IMR-90 (cell line): ENCODE measurements at regions not wholly inside any gene's neighbourhood (a gene's known extent, or its start where the extent isn't known, plus 50 kb on each side); places are given as distances from the start of the nearest gene placed in this dataset.

ENCODE experiments used
- ATAC-seq: fragments of 200-7000 bp; cut with Tn5 transposase; 2 replicates; pipeline ENCODE4 v1.9.1; 2020; ENCODE audit warnings: low read depth, mild to moderate bottlenecking, moderate library complexity
- BruUV-seq: library from RNA; stranded (reverse); fragments of 400-500 nt; replicated peaks from 2 replicates; lab custom pipeline; 2021; lab: Mats Ljungman, UMichigan
- CTCF ChIA-PET: fragments of 300-600 bp; formaldehyde crosslinking; extraction: SDS; loops from one replicate; lab custom pipeline; 2021; ENCODE audit warnings: antibody characterized with exemption; lab: Yijun Ruan, JAX
- POLR2A ChIA-PET: fragments of 300-600 bp; sonication (Branson Sonifier 250); formaldehyde crosslinking; loops from one replicate; lab custom pipeline; 2022; ENCODE audit warnings: antibody characterized with exemption; ENCODE audit not compliant: unreplicated experiment; lab: Charles Lee
- DNase-seq: peaks from one replicate; pipeline ENCODE4 v3.0.0; 2013
- H2AFZ ChIP-seq: replicated peaks from 2 replicates; pipeline ENCODE3; 2013; ENCODE audit warnings: low read length, mild to moderate bottlenecking; ENCODE audit not compliant: poor library complexity
- H2AK5ac ChIP-seq: 2 replicates; pipeline ENCODE4 v1.6.1; 2013; ENCODE audit warnings: low read depth, low read length, inconsistent platforms
- H2AK9ac ChIP-seq: replicated peaks from 2 replicates; pipeline ENCODE3; 2013; ENCODE audit warnings: mild to moderate bottlenecking, low read depth, low read length, moderate library complexity; ENCODE audit not compliant: poor library complexity
- H2BK120ac ChIP-seq: 2 replicates; pipeline ENCODE4 v1.6.1; 2013; ENCODE audit warnings: low read depth, low read length, inconsistent platforms
- H2BK15ac ChIP-seq: 3 replicates; pipeline ENCODE4 v1.6.1; 2013; ENCODE audit warnings: low read depth, low read length, inconsistent platforms
- H2BK20ac ChIP-seq: 2 replicates; pipeline ENCODE4 v1.6.1; 2013; ENCODE audit warnings: low read depth, mild to moderate bottlenecking, inconsistent platforms, low read length, moderate library complexity
- H2BK5ac ChIP-seq: 2 replicates; pipeline ENCODE4 v1.6.1; 2013; ENCODE audit warnings: mild to moderate bottlenecking, low read depth, low read length, inconsistent platforms; ENCODE audit not compliant: poor library complexity, severe bottlenecking
- H3K14ac ChIP-seq: replicated peaks from 2 replicates; pipeline ENCODE4 v1.6.1; 2013; ENCODE audit warnings: low read depth, low read length, inconsistent platforms
- H3K18ac ChIP-seq: 2 replicates; pipeline ENCODE4 v1.6.1; 2013; ENCODE audit warnings: low read depth, low read length, control low read depth
- H3K23ac ChIP-seq: 2 replicates; pipeline ENCODE4 v1.6.1; 2013; ENCODE audit warnings: low read depth, low read length, inconsistent platforms
- H3K27ac ChIP-seq: 2 replicates; pipeline ENCODE4 v1.5.1; 2013; ENCODE audit warnings: mild to moderate bottlenecking, control low read depth, low read length; ENCODE audit not compliant: insufficient read depth
- H3K27me3 ChIP-seq: 2 replicates; pipeline ENCODE4 v1.6.1; 2013; ENCODE audit warnings: low read length; ENCODE audit not compliant: control insufficient read depth, insufficient read depth
- H3K36me3 ChIP-seq: 2 replicates; pipeline ENCODE4 v1.6.1; 2013; ENCODE audit warnings: low read length, mixed read lengths; ENCODE audit not compliant: control insufficient read depth, insufficient read depth
- H3K4ac ChIP-seq: 2 replicates; pipeline ENCODE4 v1.6.1; 2013; ENCODE audit warnings: low read depth, low read length, inconsistent platforms
- H3K4me1 ChIP-seq: 2 replicates; pipeline ENCODE4 v1.6.1; 2013; ENCODE audit warnings: low read length, mixed read lengths; ENCODE audit not compliant: control insufficient read depth, insufficient read depth
- H3K4me2 ChIP-seq: 2 replicates; pipeline ENCODE4 v1.6.1; 2013; ENCODE audit warnings: low read depth, mild to moderate bottlenecking, control low read depth, low read length, moderate library complexity
- H3K4me3 ChIP-seq: 2 replicates; pipeline ENCODE4 v1.5.1; 2013; ENCODE audit warnings: low read depth, mild to moderate bottlenecking, control low read depth, low read length, moderate library complexity; ENCODE audit not compliant: insufficient read depth
- H3K56ac ChIP-seq: 2 replicates; pipeline ENCODE4 v1.6.1; 2013; ENCODE audit warnings: low read length, inconsistent platforms; ENCODE audit not compliant: insufficient read depth; ENCODE audit errors: extremely low read depth
- H3K79me1 ChIP-seq, 2 experiments: 2 replicates each; pipeline ENCODE4 v1.6.1; 2013; ENCODE audit warnings: low read length in 2 of 2, inconsistent platforms in 1 of 2, low read depth in 1 of 2
- H3K9ac ChIP-seq: 2 replicates; pipeline ENCODE4 v1.6.1; 2013; ENCODE audit warnings: low read depth, low read length, control low read depth
- H3K9me1 ChIP-seq: 2 replicates; pipeline ENCODE4 v1.6.1; 2013; ENCODE audit warnings: low read length, inconsistent platforms; ENCODE audit not compliant: insufficient read depth
- H3K9me3 ChIP-seq: 2 replicates; pipeline ENCODE4 v1.6.1; 2013; ENCODE audit warnings: low read length; ENCODE audit not compliant: control insufficient read depth, insufficient read depth
- H4K20me1 ChIP-seq: 2 replicates; pipeline ENCODE4 v1.6.1; 2013; ENCODE audit warnings: low read length, inconsistent platforms; ENCODE audit not compliant: insufficient read depth
- H4K5ac ChIP-seq: 2 replicates; pipeline ENCODE4 v1.6.1; 2013; ENCODE audit warnings: mild to moderate bottlenecking, low read depth, low read length, control low read depth
- H4K8ac ChIP-seq, 2 experiments: 2 replicates each; pipeline ENCODE4 v1.6.1; 2013; ENCODE audit warnings: low read depth in 2 of 2, low read length in 2 of 2, control low read depth in 1 of 2, inconsistent platforms in 1 of 2
- H4K91ac ChIP-seq: 2 replicates; pipeline ENCODE4 v1.6.1; 2013; ENCODE audit warnings: low read depth, low read length, inconsistent platforms; ENCODE audit not compliant: insufficient read depth
- CEBPB ChIP-seq: IDR thresholded peaks from 2 replicates; pipeline ENCODE4 v1.6.1; 2012; ENCODE audit warnings: low read depth, low read length, improper control_type of control experiment
- CHD1 ChIP-seq: IDR thresholded peaks from 2 replicates; pipeline ENCODE4 v1.6.1; 2012; ENCODE audit warnings: low read depth, low read length, improper control_type of control experiment
- FOS ChIP-seq: fragments of 150-350 bp; IDR thresholded peaks from 2 replicates; pipeline ENCODE4 v1.6.1; 2016; ENCODE audit warnings: low read depth, low read length
- MAZ ChIP-seq: IDR thresholded peaks from 2 replicates; pipeline ENCODE4 v1.6.1; 2012; ENCODE audit warnings: low read depth, mild to moderate bottlenecking, low read length, improper control_type of control experiment, moderate library complexity, borderline replicate concordance
- MXI1 ChIP-seq: IDR thresholded peaks from 2 replicates; pipeline ENCODE4 v1.6.1; 2012; ENCODE audit warnings: low read depth, mild to moderate bottlenecking, low read length, moderate library complexity, borderline replicate concordance
- NFE2L2 ChIP-seq: fragments of 150-350 bp; IDR thresholded peaks from 2 replicates; pipeline ENCODE4 v1.6.1; 2016; ENCODE audit warnings: low read depth, mild to moderate bottlenecking, low read length
- RAD21 ChIP-seq: IDR thresholded peaks from 2 replicates; pipeline ENCODE4 v1.6.1; 2012; ENCODE audit warnings: low read length, improper control_type of control experiment
- RCOR1 ChIP-seq: IDR thresholded peaks from 2 replicates; pipeline ENCODE4 v1.6.1; 2012; ENCODE audit warnings: mild to moderate bottlenecking, low read length, improper control_type of control experiment; ENCODE audit not compliant: insufficient replicate concordance
- SMC3 ChIP-seq: fragments of 150-350 bp; IDR thresholded peaks from 2 replicates; pipeline ENCODE4 v1.6.1; 2016; ENCODE audit warnings: low read depth, mild to moderate bottlenecking, antibody characterized with exemption, low read length, moderate library complexity
- WGBS, 2 experiments: methylation state at CpG; one replicate each; pipeline versions ENCODE4 v1.1.5 to v1.1.7; 2013; ENCODE audit warnings: missing lambda C conversion rate in 2 of 2; ENCODE audit not compliant: insufficient read length in 1 of 2; ENCODE audit errors: extremely low coverage in 2 of 2; 5-methylcytosine and 5-hydroxymethylcytosine counted together
- dilution Hi-C: fragments of 300-500 bp; cut with HindIII; formaldehyde crosslinking; loops from one replicate; pipeline ENCODE4 v1.14.3; 2018; ENCODE audit warnings: low sequenced_read_pairs; ENCODE audit not compliant: unreplicated experiment
- in situ Hi-C: fragments of 300-500 bp; cut with MboI; formaldehyde crosslinking; loops from 3 replicates; pipeline ENCODE4 v1.14.3; 2019; ENCODE audit warnings: low sequenced_read_pairs, inconsistent platforms, mixed read lengths
- intact Hi-C: fragments of 100-400 bp; cut with micrococcal nuclease; formaldehyde crosslinking; loops from 2 replicates; pipeline ENCODE4 v1.10.0; 2022
- TF ChIP-seq, protein P1 (sequence below): fragments of 150-350 bp; IDR thresholded peaks from 2 replicates; pipeline ENCODE4 v1.6.1; 2016; ENCODE audit warnings: low read depth, mild to moderate bottlenecking, low read length, moderate library complexity, borderline replicate concordance

DNA sequence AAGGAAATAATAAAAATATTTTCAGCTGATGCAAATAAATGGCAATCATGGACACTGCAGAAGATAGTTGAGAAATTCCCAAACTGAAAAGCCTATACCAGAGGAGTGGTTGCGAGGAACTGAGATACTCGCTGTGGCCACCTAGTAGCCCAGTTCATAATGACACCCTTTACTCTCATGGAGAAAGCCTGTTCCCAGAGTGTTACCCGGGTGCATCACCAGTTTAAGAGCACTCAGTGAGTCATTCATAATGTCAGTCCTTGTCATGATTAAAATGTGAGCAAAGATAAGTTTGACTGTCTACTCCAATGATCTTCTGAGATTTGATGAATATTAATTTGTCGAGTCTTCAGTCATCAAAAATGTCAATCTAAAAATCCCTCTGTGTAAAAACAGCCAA, 138.4 kb upstream of the LRRC3B start:
- no peak overlapping the region for H2BK15ac ChIP-seq
- H2BK5ac ChIP-seq, result no peak overlapping the region
- H3K79me1 ChIP-seq, result no peaks in the 10 kb centered on the region
- ChIA-PET POLR2A (no interaction called here), CTCF (no interaction called here)
- intact Hi-C loops, result no loop called here
- H3K36me3 ChIP-seq, result no peaks in the 10 kb centered on the region
- no peak overlapping the region for H2AK9ac ChIP-seq
- no peak overlapping the region for H3K4ac ChIP-seq
- no peak overlapping the region for H4K5ac ChIP-seq
- H3K23ac ChIP-seq, result no peak overlapping the region
- no peak overlapping the region for H3K4me2 ChIP-seq
- no peak overlapping the region for H2AK5ac ChIP-seq
- H3K56ac ChIP-seq, result no peak overlapping the region
- DNase-seq (no peak), ATAC-seq (no peak)
- H3K4me3 ChIP-seq, result no peak overlapping the region
- H3K9me1 ChIP-seq, result no peaks in the 10 kb centered on the region
- no peak overlapping the region for H4K91ac ChIP-seq
- H3K9me3 ChIP-seq, result peaks cover 9% of the 10 kb centered on the region
- dilution Hi-C loops, result no loop called here
- BruUV-seq, result no TSS peak
- no peaks in the 10 kb centered on the region for H3K4me1 ChIP-seq
- no peaks in the 10 kb centered on the region for H3K27me3 ChIP-seq
- TF ChIP-seq MAZ (no peak), MXI1 (no peak), SMC3 (no peak), CEBPB (no peak), FOS (no peak), CHD1 (no peak), NFE2L2 (no peak), RCOR1 (no peak), RAD21 (no peak)
- TF ChIP-seq, protein P1, sequence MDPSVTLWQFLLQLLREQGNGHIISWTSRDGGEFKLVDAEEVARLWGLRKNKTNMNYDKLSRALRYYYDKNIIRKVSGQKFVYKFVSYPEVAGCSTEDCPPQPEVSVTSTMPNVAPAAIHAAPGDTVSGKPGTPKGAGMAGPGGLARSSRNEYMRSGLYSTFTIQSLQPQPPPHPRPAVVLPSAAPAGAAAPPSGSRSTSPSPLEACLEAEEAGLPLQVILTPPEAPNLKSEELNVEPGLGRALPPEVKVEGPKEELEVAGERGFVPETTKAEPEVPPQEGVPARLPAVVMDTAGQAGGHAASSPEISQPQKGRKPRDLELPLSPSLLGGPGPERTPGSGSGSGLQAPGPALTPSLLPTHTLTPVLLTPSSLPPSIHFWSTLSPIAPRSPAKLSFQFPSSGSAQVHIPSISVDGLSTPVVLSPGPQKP, result no peak
- no peak overlapping the region for H2BK20ac ChIP-seq
- no peak overlapping the region for H4K8ac ChIP-seq
- H2BK120ac ChIP-seq, result no peak overlapping the region
- no peak overlapping the region for H3K14ac ChIP-seq
- in situ Hi-C loops, result no loop called here
- no peak overlapping the region for H2AFZ ChIP-seq
- H4K20me1 ChIP-seq, result no peaks in the 10 kb centered on the region
- H3K27ac ChIP-seq, result no peak overlapping the region
- H3K18ac ChIP-seq, result no peak overlapping the region
- no CpG with 5 or more reads among the region's 4 CpGs for WGBS, 2 experiments
- H3K9ac ChIP-seq, result no peak overlapping the region
